Progenitor cell of endocrine pancreas (in vitro differentiated cells): ENCODE measurements at regions not wholly inside any gene's neighbourhood (a gene's known extent, or its start where the extent isn't known, plus 50 kb on each side); places are given as distances from the start of the nearest gene placed in this dataset.

Experiments
- DNase-seq: peaks from one replicate; pipeline ENCODE4 v3.0.0; 2021; ENCODE audit warnings: low spot score; ENCODE audit not compliant: unreplicated experiment
- H3K27ac Mint-ChIP-seq: 2 replicates; pipeline ENCODE4 v1.8.0; 2021; ENCODE audit warnings: mild to moderate bottlenecking, moderate library complexity, mixed read lengths
- H3K27me3 Mint-ChIP-seq: 2 replicates; pipeline ENCODE4 v1.8.0; 2021; ENCODE audit warnings: mixed read lengths
- H3K36me3 Mint-ChIP-seq: 2 replicates; pipeline ENCODE4 v1.8.0; 2022; ENCODE audit warnings: mixed read lengths; ENCODE audit not compliant: insufficient read depth
- H3K4me1 Mint-ChIP-seq: 2 replicates; pipeline ENCODE4 v1.8.0; 2021; ENCODE audit warnings: low read depth, mixed read lengths
- H3K4me3 Mint-ChIP-seq: 2 replicates; pipeline ENCODE4 v1.8.0; 2021; ENCODE audit warnings: low read depth, mild to moderate bottlenecking, moderate library complexity, mixed read lengths
- H3K9me3 Mint-ChIP-seq: 2 replicates; pipeline ENCODE4 v1.8.0; 2021; ENCODE audit warnings: low read depth, mixed read lengths
- CTCF ChIP-seq: fragments of 200-600 bp; sonication (generic); IDR thresholded peaks from one replicate; pipeline ENCODE4 v1.5.0; 2021; ENCODE audit warnings: antibody characterized with exemption, mild to moderate bottlenecking; ENCODE audit not compliant: unreplicated experiment

- peaks cover 6% of the 10 kb centered on the region for H3K9me3 Mint-ChIP-seq
- TF ChIP-seq CTCF: no peak
- no peak overlapping the region for H3K27ac Mint-ChIP-seq
- DNase-seq: no peak
- no peaks in the 10 kb centered on the region for H3K36me3 Mint-ChIP-seq
- no peaks in the 10 kb centered on the region for H3K27me3 Mint-ChIP-seq
- H3K4me3 Mint-ChIP-seq: no peak overlapping the region
- H3K4me1 Mint-ChIP-seq: no peaks in the 10 kb centered on the region
Observed at GRCh38 chr4:175460414-175460813, 351.6 kb downstream of the GPM6A start.

GRCh38 chr4:175469514-175469913 is 342.6 kb downstream of the GPM6A start:
- Mint-ChIP-seq H3K36me3 (no peaks in the 10 kb centered on the region), H3K4me1 (no peaks in the 10 kb centered on the region), H3K27me3 (no peaks in the 10 kb centered on the region), H3K27ac (no peak overlapping the region), H3K9me3 (peaks cover 15% of the 10 kb centered on the region), H3K4me3 (no peak overlapping the region)
- no peak for DNase-seq
- no peak for TF ChIP-seq CTCF

- no peaks in the 10 kb centered on the region for H3K27me3 Mint-ChIP-seq
- H3K4me3 Mint-ChIP-seq: no peak overlapping the region
- H3K9me3 Mint-ChIP-seq: peaks cover 14% of the 10 kb centered on the region
- H3K27ac Mint-ChIP-seq: no peak overlapping the region
- DNase-seq: no peak
- no peaks in the 10 kb centered on the region for H3K36me3 Mint-ChIP-seq
- no peak for TF ChIP-seq CTCF
- H3K4me1 Mint-ChIP-seq: no peaks in the 10 kb centered on the region
Observed at GRCh38 chr4:175470131-175470530, 341.9 kb downstream of the GPM6A start.

- no peaks in the 10 kb centered on the region for H3K27me3 Mint-ChIP-seq
- TF ChIP-seq CTCF: no peak
- no peak overlapping the region for H3K27ac Mint-ChIP-seq
- DNase-seq: no peak
- H3K36me3 Mint-ChIP-seq: no peaks in the 10 kb centered on the region
- no peaks in the 10 kb centered on the region for H3K4me1 Mint-ChIP-seq
- H3K4me3 Mint-ChIP-seq: no peak overlapping the region
- no peaks in the 10 kb centered on the region for H3K9me3 Mint-ChIP-seq
Observed at GRCh38 chr4:175480404-175480803, 331.7 kb downstream of the GPM6A start.

GRCh38 chr4:175499735-175500352 is 312.2 kb downstream of the GPM6A start:
- Mint-ChIP-seq H3K27ac (no peak overlapping the region), H3K4me3 (no peak overlapping the region), H3K27me3 (no peaks in the 10 kb centered on the region), H3K9me3 (no peaks in the 10 kb centered on the region), H3K4me1 (no peaks in the 10 kb centered on the region), H3K36me3 (no peaks in the 10 kb centered on the region)
- TF ChIP-seq CTCF: no peak
- no peak for DNase-seq
